GM21381 (cell line): ENCODE measurements at regions not wholly inside any gene's neighbourhood (a gene's known extent, or its start where the extent isn't known, plus 50 kb on each side); places are given as distances from the start of the nearest gene placed in this dataset.

ENCODE experiments used
- ATAC-seq: cut with Tn5 transposase; IDR thresholded peaks from one replicate; pipeline ENCODE4 v1.9.1; 2021; ENCODE audit warnings: mild to moderate bottlenecking, moderate library complexity; ENCODE audit not compliant: unreplicated experiment

- ATAC-seq = no peak
These were observed 74.8 kb upstream of the PACRGL start for GRCh38 chr4:20625426-20625825.

- ATAC-seq = no peak
These were observed 73.8 kb upstream of the PACRGL start for GRCh38 chr4:20626326-20627005.

GRCh38 chr4:20627866-20628265 is 72.4 kb upstream of the PACRGL start:
- no peak for ATAC-seq

GRCh38 chr4:20629186-20630106 is 70.8 kb upstream of the PACRGL start:
- ATAC-seq = no peak

GRCh38 chr4:20638825-20639224 is 61.4 kb upstream of the PACRGL start:
- no peak for ATAC-seq

- no peak for ATAC-seq
These were observed 60.9 kb upstream of the PACRGL start for GRCh38 chr4:20639346-20639745.

- no peak for ATAC-seq
These were observed 59.3 kb upstream of the PACRGL start for GRCh38 chr4:20640989-20641388.

- ATAC-seq = no peak
These were observed 58.3 kb upstream of the PACRGL start for GRCh38 chr4:20641976-20642375.

GRCh38 chr4:20643631-20644030 is 56.6 kb upstream of the PACRGL start:
- no peak for ATAC-seq

GRCh38 chr4:20645236-20645635 is 55.0 kb upstream of the PACRGL start:
- ATAC-seq = no peak

- no peak for ATAC-seq
These were observed 54.0 kb upstream of the PACRGL start for GRCh38 chr4:20646287-20646686.
